ENCODE measurements at regions not wholly inside any gene's neighbourhood (a gene's known extent, or its start where the extent isn't known, plus 50 kb on each side); places are given as distances from the start of the nearest gene placed in this dataset.

DNA sequence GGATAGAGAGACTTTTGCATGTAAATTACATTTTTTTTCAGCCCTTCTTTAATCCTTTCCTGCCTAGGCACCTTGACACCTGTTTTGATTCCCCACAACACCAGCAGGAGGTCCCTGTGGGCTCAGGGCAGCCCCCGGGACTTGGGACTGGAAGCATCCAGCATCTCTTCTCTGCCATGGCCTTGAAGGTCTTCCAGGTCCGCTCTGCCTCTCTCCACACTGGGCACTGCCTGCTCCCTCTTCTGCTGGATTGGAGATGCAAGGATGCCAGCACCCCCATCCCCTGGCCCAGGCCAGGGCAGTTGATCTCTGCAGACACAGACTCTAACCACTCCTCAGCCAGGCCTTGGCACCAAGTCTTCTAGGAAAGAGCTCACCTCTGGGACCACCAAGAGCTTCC lies 134.5 kb upstream of the C14orf180 start:
- TF ChIP-seq, protein P1, sequence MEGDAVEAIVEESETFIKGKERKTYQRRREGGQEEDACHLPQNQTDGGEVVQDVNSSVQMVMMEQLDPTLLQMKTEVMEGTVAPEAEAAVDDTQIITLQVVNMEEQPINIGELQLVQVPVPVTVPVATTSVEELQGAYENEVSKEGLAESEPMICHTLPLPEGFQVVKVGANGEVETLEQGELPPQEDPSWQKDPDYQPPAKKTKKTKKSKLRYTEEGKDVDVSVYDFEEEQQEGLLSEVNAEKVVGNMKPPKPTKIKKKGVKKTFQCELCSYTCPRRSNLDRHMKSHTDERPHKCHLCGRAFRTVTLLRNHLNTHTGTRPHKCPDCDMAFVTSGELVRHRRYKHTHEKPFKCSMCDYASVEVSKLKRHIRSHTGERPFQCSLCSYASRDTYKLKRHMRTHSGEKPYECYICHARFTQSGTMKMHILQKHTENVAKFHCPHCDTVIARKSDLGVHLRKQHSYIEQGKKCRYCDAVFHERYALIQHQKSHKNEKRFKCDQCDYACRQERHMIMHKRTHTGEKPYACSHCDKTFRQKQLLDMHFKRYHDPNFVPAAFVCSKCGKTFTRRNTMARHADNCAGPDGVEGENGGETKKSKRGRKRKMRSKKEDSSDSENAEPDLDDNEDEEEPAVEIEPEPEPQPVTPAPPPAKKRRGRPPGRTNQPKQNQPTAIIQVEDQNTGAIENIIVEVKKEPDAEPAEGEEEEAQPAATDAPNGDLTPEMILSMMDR (IDR thresholded peaks at IDR 0.05): no peak

- TF ChIP-seq, protein P1 (IDR thresholded peaks at IDR 0.05): no peak
Measured at GRCh38 chr14:104445832-104446381, 133.7 kb upstream of the C14orf180 start.

DNA sequence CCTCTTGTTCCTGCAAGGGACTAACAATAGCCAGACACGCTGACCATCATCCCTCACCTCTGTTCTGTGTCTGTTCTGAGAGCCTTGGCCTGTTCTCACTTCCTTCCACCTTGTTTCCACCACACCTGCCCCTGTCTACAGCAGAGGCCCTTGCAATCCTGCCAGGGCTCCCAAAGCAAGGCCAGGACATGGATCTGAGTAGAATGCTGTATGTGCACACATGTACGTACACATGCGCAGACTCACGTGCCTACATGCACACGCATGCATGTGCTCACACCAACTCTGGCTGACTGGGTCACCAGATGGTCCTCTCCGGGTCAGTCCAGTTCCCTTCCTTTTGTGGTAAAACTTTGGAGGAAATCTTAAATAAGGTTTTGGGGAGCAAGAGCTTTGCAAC lies 133.0 kb upstream of the C14orf180 start:
- TF ChIP-seq, protein P1 (IDR thresholded peaks at IDR 0.05): no peak

DNA sequence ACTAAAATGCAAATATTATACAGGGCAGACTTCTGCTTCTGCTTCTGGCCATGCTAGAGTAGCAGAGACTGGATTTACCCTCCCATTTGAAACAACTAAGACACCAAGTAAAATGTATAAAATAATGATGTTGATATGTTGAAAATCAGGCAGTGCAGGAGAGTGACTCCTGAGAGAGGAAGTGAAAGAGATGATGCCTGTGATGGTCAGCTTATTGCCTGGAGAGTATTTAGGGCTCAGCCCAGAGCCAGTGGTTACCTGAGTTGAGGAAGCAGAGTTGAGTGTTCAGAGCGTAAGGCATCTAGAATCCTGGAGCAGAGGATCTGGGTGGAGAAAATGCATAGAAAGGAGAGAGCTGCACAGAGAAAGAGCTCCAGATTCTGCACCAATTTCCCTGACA lies 131.8 kb upstream of the C14orf180 start:
- TF ChIP-seq, protein P1 (IDR thresholded peaks at IDR 0.05): no peak

- TF ChIP-seq, protein P1 (IDR thresholded peaks at IDR 0.05): no peak
Measured at GRCh38 chr14:104448321-104448720, 131.2 kb upstream of the C14orf180 start.

GRCh38 chr14:104448721-104449120 lies 130.8 kb upstream of the C14orf180 start:
- TF ChIP-seq, protein P1 (IDR thresholded peaks at IDR 0.05): no peak

GRCh38 chr14:104450811-104451401 lies 128.7 kb upstream of the C14orf180 start:
- TF ChIP-seq, protein P1 (IDR thresholded peaks at IDR 0.05): no peak

DNA sequence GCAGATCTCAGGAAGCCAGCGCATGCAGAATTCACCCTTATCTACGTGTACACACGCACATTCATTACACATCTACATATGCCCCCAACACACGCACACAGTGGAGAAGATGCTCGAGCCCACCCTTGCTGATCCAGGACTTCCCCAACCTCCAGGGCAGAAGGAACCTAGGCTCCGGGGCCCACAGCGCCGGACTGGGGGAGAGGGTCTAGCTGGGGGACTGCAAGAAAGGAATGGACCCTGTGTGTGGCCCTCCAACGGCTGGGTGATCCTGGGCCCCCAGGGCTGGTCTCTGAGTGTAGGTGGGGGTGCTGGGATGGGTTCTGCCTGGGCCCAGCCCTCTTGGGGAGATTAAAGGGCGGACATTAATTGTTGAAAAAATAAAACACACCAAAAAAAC lies 128.1 kb upstream of the C14orf180 start:
- TF ChIP-seq, protein P1 (IDR thresholded peaks at IDR 0.05): no peak

All from LNCAP (cell line).